ENCODE measurements at regions not wholly inside any gene's neighbourhood (a gene's known extent, or its start where the extent isn't known, plus 50 kb on each side); places are given as distances from the start of the nearest gene placed in this dataset.

DNA sequence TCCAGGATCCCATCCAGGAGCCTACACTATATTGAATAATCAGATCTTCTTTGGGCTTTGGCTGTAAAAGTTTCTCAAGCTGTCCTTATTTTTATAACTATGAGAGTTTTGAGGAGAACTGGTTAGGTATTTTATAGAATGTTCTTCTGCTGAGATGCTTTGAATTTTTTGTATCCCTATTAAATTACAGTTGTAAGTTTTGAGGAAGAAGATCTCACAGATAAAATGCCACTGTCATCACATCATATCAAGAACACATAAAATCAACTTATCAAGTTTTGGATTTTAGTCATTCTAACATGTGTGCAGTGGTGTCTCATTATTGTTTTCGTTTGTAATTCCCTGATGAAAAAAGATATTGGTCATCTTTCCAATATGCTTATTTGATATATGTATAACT lies 260.2 kb upstream of the COL3A1 start:
- H3K27ac ChIP-seq, result no peak overlapping the region
- no peaks in the 10 kb centered on the region for H3K36me3 ChIP-seq
- TF ChIP-seq, protein P1, sequence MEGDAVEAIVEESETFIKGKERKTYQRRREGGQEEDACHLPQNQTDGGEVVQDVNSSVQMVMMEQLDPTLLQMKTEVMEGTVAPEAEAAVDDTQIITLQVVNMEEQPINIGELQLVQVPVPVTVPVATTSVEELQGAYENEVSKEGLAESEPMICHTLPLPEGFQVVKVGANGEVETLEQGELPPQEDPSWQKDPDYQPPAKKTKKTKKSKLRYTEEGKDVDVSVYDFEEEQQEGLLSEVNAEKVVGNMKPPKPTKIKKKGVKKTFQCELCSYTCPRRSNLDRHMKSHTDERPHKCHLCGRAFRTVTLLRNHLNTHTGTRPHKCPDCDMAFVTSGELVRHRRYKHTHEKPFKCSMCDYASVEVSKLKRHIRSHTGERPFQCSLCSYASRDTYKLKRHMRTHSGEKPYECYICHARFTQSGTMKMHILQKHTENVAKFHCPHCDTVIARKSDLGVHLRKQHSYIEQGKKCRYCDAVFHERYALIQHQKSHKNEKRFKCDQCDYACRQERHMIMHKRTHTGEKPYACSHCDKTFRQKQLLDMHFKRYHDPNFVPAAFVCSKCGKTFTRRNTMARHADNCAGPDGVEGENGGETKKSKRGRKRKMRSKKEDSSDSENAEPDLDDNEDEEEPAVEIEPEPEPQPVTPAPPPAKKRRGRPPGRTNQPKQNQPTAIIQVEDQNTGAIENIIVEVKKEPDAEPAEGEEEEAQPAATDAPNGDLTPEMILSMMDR (IDR thresholded peaks at IDR 0.05), result no peak
- no peak for TF ChIP-seq POLR2A (IDR thresholded peaks at IDR 0.05)
- WGBS, 2 donors, result 57 to 65% methylated on average over 1 of the region's 1 CpG
- intact Hi-C loops (cut with DNase I), result no loop called here
- no peaks in the 10 kb centered on the region for H3K4me1 ChIP-seq
- H3K27me3 ChIP-seq, result no peaks in the 10 kb centered on the region
- H3K4me3 ChIP-seq, result no peak overlapping the region
- DNase-seq, result no peak
- peaks cover 0 to 3% (median 0%) of the 10 kb centered on the region in 3 donors for H3K9me3 ChIP-seq

DNA sequence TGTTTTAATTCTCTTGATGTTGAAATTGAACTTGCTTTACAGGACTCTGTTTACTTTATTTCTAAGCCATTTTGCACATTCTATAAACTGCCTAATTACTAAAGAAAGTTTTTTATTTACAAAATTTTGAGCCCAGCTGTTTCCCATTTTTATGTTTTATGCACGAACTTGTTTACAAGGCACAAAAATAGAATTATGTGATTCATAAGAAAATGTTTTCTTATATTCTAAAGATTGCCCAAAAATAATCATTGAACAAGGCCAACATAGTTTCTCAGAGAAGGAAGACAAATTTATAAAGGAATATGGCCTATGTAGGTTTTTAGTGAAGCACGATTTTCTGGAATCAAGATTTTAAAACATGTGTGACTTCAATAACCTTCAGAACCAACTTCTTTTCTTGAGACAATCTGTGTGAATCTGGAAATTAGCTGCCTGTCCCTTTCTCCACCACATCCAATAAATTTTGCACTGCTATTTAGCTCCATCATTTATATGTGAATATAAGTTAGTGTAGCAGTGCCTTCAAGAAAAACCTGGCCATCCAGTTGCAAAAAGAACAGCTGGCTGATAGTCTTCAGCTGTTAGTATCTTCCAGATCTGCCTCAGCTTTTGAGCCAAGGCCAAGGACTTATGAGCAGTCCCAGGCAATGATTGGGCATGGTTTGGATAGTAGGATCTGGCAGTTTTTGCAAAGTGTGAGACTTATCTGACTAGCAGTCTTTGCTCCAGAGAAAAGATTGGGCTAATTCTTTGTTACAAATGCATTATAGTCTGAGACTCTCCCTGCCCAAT lies 253.2 kb upstream of the COL3A1 start:
- Histone ChIP-seq H3K4me3 (no peak overlapping the region), H3K4me1 (peaks cover 0 to 3% (median 0%) of the 10 kb centered on the region in 3 donors), H3K36me3 (no peaks in the 10 kb centered on the region), H3K27ac (no peak overlapping the region), H3K9me3 (no peaks in the 10 kb centered on the region), H3K27me3 (no peaks in the 10 kb centered on the region)
- DNase-seq, result no peak
- WGBS, 2 donors, result 54 to 65% methylated on average over 2 of the region's 2 CpGs
- intact Hi-C loops (cut with DNase I), result no loop called here
- TF ChIP-seq POLR2A (IDR thresholded peaks at IDR 0.05), result no peak
- TF ChIP-seq, protein P1 (IDR thresholded peaks at IDR 0.05), result no peak

DNA sequence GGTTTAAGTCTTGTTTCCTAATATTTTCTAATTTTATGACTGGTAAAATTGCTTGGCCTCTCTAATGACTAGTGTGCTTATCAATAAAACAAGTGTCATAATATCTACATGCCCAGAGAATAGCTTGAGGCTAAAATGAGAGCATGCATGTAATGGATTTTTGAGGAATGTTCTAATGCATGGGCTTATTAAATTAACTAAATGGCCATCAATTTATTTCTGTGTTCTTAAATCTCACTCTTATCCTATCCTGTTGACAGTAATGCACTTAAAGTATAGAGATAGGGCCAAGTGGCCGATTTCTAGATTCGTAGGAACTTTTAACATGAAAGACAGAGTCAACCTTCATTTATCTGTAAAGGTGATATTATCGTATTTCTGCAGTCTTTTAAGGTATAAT lies 252.4 kb upstream of the COL3A1 start:
- Histone ChIP-seq H3K27ac (no peak overlapping the region), H3K9me3 (no peaks in the 10 kb centered on the region), H3K27me3 (no peaks in the 10 kb centered on the region), H3K4me3 (no peak overlapping the region), H3K4me1 (peaks cover 0 to 3% (median 0%) of the 10 kb centered on the region in 3 donors), H3K36me3 (no peaks in the 10 kb centered on the region)
- no peak for TF ChIP-seq POLR2A (IDR thresholded peaks at IDR 0.05)
- TF ChIP-seq, protein P1 (IDR thresholded peaks at IDR 0.05), result no peak
- no peak for DNase-seq
- intact Hi-C loops (cut with DNase I), result no loop called here
- 78 to 81% methylated on average over 3 of the region's 3 CpGs for WGBS, 2 donors

DNA sequence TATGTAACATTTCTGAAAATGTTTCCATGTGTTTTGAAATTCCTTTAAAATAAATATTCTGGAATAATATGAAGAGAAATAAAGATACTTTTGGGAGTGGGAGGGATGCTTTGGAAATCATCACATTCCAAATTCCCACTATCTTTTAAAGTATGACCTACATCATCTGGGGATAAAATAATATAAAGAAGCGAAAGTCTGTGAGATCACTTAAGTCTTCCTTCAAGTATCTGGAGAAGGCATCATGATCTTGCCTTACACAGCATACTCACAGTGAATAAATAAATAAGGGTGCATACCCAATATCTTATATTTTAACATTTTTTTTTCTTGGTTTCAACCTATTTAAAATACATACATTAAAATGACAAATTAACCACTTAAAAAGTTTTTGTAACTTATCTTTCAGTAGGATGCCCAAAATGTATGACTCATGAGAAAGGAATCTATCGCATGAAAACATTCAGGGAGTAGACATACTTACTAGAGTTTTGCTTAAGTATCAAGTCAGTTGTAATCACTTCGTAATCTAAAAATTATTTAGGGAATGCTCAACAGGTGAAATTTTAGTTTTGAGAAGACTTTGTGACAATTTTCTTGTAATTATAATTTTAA lies 248.3 kb upstream of the COL3A1 start:
- Histone ChIP-seq H3K4me3 (no peak overlapping the region), H3K4me1 (peaks cover 0 to 3% (median 0%) of the 10 kb centered on the region in 3 donors), H3K27ac (no peak overlapping the region), H3K27me3 (no peaks in the 10 kb centered on the region), H3K9me3 (no peaks in the 10 kb centered on the region), H3K36me3 (no peaks in the 10 kb centered on the region)
- TF ChIP-seq, protein P1 (IDR thresholded peaks at IDR 0.05), result no peak
- TF ChIP-seq POLR2A (IDR thresholded peaks at IDR 0.05), result no peak
- no peak for DNase-seq
- intact Hi-C loops (cut with DNase I), result no loop called here
- 51 to 53% methylated on average over 3 of the region's 3 CpGs for WGBS, 2 donors

DNA sequence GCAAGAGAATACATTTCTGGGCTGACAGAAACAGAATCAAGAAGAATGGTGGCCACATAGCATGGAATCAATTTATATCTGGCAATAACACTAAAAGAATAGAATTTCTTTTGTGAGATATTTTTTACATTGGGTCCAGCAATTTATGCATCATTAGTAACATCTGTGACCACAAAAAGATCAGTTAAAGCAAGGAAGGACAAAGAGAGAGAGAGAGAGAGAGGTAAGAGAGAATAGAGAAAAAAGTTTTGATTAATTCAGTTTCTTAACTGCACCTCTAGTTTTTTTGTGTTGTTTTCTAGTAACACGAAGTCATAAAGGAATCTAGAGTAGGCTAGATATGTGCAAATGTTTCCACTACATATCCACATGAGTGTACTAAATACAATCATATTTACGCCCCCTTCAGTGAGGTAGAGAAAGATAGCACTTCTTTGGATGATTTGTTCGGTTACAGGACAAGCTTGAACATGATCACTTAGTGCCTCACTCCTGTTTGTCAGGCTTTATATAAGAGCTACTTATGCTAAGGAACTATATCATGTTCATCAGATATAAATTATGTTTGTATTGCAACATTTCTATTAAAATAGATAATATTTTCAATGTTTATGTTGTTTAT lies 247.4 kb upstream of the COL3A1 start:
- Histone ChIP-seq H3K27me3 (no peaks in the 10 kb centered on the region), H3K4me3 (no peak overlapping the region), H3K4me1 (no peaks in the 10 kb centered on the region), H3K36me3 (no peaks in the 10 kb centered on the region), H3K27ac (no peak overlapping the region), H3K9me3 (no peaks in the 10 kb centered on the region)
- TF ChIP-seq POLR2A (IDR thresholded peaks at IDR 0.05), result no peak
- TF ChIP-seq, protein P1 (IDR thresholded peaks at IDR 0.05), result no peak
- no peak for DNase-seq
- intact Hi-C loops (cut with DNase I), result no loop called here
- 42 to 45% methylated on average over 3 of the region's 3 CpGs for WGBS, 2 donors
